ENCODE measurements at regions not wholly inside any gene's neighbourhood (a gene's known extent, or its start where the extent isn't known, plus 50 kb on each side); places are given as distances from the start of the nearest gene placed in this dataset.

- no peak for TF ChIP-seq CTCF (conservative IDR thresholded peaks at IDR 0.05 in 1 of 2, IDR thresholded peaks at IDR 0.05 in 1 of 2; ENCODE audit: low read depth in 1 of 2, low read length in 2 of 2)
- no peak for TF ChIP-seq EZH2 (IDR thresholded peaks at IDR 0.05; ENCODE audit: low read length, missing control alignments)
These were observed 71.7 kb upstream of the WDR75 start for GRCh38 chr2:189369566-189369965.

All from fibroblast of lung (primary cell).